ENCODE measurements at regions not wholly inside any gene's neighbourhood (a gene's known extent, or its start where the extent isn't known, plus 50 kb on each side); places are given as distances from the start of the nearest gene placed in this dataset.
"Not testable (repeated sequence)": the region's sequence is repeated elsewhere in the genome, so short reads cannot be mapped to it uniquely, and the experiment has no call there.

DNA sequence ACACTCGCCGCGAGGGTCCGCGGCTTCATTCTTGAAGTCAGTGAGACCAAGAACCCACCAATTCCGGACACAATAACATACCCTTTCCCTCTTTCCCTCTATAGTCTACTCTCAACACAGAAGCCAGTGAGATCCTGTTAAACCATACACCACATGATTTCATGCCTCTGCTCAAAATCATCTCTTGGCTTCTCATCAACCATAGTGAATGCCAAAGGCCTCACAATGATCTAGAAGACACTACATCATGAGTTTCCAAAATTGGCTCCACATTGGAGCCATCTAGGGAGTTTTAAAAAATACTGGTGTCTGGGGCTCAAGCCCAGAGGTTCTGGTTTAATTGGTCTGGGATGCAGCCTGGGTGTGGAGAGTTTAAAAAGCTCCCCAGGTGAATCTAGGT is 124.5 kb downstream of the EFNB1 start:
- no peak for DNase-seq (ENCODE audit: low read depth in 3 of 3, low spot score in 2 of 3)

DNA sequence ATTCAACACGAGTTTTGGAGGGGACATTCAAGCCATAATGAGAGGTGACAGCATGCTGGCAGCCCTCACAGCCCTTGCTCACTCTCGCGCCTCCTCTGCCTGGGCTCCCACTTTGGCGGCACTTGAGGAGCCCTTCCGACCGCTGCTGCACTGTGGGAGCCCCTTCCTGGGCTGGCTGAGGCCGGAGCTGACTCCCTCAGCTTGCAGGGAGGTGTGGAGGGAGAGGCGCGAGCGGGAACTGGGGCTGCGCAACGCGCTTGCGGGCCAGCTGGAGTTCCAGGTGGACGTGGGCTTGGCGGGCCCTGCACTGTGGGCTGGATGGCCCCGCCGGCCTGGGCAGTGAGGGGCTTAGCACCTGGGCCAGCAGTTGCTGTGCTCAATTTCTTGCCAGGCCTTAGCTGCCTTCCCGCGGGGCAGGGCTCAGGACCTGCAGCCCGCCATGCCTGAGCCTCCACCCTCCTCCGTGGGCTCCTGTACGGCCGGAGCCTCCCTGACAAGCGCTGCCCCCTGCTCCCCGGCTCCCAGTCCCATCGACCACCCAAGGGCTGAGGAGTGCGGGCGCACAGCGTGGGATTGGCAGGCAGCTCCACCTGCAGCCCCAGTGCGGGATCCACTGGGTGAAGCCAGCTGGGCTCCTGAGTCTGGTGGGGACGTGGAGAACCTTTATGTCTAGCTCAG is 123.3 kb downstream of the EFNB1 start:
- DNase-seq (ENCODE audit: low read depth in 3 of 3, low spot score in 2 of 3) = not testable (repeated sequence)

DNA sequence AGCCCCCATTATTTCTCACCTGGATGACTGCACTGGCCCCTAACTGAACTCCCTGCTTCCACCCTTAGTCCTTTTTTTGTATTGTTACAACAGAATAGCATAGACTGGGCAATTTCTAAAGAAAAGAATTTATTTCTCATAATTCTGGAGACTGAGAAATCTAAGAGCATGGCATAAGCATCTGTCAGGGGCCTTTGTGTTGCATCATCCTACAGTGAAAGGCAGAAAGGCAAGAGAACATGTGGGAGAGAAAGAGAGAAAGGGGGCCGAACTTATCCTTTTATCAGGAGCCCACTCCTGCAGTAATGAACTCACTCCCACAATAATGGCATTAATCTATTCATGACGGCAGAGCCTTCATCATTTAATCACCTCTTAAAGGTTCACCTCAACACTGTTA is 122.1 kb downstream of the EFNB1 start:
- DNase-seq (ENCODE audit: low read depth in 3 of 3, low spot score in 2 of 3) = no peak

DNA sequence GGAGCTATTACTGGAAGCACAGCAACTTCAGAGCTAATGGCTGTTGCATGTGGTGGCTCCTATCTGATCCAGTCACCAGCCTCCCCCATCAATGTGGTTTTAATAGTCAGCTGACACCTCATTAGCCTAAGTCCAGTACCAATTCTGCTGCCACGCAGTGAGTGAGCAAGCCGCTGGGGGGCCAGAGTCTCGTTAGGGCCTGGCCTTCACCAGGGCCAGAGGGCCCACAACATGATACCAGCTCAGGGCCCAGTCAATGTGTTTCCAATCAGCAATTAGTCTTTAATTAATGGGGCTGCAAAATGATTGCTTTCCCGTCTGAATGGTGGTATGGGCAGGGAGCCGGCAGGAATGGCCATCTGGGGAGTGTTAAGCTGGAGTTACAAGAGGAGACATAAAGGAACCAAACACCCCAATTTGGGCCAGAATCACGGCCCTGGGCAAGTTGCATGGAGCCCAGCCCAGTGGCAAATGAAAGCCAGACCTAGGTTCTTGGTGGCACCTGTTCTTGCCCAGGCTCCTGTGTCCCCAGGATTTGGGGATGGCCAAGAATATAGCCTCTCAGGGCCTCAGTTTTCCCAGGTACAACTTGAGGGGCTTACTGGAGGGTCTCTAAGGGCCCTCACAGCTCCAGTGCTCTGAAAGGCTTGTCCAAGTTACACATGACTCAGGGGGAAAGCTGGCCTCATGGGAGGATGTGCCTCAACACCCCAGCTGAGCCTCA is 119.2 kb downstream of the EFNB1 start:
- DNase-seq (ENCODE audit: low read depth in 3 of 3, low spot score in 2 of 3) = no peak

DNA sequence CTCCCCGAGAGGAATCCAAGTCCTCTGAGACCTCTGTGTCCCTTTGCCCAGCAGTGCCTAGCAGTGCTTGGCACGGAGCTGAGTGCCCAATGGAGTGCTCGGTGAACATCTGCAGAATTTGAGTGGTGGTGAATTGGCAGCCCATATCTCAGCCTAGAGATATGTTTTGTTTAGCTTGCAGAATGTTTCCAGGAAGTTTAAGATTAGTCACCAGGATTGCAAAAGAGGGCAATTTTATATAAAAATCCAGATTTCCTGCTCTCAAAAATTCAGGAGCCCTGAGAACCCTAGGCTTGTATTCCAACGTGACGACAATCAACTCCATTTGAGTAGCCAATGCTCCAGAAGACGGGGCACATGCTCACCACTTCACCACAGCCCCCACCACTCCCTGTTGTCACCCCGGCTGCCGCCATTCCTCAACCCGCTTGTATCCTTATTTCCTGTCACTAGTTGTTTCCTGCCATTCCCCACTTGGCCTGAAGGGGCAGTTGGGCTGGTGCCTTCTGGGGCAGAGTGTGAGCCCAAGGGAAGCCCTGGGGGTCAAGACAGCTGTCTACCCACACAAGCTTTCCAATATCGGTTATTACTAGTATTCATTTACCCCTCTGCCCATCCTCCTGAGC is 116.9 kb downstream of the EFNB1 start:
- no peak for DNase-seq (ENCODE audit: low read depth in 3 of 3, low spot score in 2 of 3)

DNA sequence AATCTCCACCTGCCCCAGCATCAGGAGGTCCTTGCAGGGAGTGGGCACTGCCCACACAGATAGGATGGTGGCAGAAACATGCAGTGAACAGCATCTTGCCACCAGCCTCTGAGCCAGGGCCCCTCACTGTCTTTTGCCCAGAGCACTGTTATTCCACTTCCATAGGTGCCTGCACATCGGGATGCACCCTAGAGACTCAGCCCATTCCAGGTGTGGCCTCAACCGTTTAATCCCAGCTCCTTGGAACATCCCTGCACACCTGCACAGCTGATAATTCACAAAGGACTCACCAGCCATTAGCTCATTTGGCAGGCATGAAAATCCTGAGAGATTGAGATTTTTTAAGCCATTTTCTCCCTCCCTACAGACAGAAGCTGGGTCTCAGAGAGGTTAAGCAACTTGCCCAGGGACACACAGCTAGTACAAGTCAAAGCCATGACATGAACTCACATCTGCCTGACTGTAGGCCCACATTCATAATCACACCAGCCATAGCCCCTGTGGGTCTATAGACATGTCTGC is 116.3 kb downstream of the EFNB1 start:
- DNase-seq (ENCODE audit: low read depth in 3 of 3, low spot score in 2 of 3) = no peak

DNA sequence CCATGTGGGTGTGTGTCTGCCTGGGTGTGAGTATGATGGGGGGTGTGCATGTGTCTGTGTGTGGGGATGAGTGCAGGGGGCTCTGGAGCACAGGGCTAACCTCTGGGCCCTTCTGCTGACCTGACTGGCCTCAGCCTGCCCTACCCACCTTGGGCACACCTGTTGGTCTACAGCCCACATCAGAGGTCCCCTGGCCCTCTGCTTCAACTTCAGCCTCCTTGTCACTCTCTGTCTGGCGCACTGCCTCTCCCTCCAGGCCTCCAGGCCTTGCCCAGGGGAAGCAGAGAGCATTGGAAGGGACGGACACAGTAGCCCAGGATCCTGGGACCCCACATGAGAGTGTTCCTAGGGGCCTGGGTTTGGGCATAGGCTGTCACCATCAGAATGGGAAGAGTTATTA is 115.4 kb downstream of the EFNB1 start:
- DNase-seq (ENCODE audit: low read depth in 3 of 3, low spot score in 2 of 3) = no peak

DNA sequence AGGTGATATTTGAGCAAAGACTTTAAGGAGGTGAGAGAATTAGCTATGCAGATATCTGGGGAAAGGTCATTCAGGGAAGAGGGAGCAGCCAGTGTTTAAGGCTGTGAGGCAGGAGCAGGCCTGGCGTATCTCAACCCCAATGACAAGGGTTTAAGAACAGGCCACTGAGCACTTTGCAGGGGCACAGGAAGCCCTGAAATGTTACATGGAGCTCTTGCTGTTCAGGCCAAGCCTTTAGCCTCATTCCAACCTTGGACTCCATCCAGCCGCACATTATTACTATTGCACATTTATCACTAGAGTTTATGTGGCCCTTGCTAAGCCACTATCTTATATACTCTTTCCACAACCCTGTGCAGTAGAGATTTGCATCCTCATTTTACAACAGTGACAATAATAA is 114.0 kb downstream of the EFNB1 start:
- DNase-seq (ENCODE audit: low read depth in 3 of 3, low spot score in 2 of 3) = no peak

DNA sequence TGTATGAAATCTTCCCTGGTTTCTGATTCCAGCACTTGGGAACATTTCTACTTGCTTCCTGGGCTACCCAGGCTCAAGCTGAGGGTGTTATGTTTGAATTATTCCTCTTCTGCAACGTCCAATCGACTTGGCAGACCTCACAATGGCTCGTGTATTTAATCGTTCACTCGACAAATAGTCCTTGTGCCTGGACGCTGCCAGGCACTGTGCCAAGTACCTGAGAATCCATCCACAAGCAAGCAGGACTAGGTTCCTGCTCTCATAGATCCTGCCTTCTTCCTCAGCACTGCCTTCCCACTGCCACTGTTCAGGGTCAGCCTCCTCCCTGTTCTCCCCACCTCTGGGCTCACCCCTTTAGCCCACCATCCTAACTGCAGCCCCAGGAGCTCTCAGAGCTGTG is 113.3 kb downstream of the EFNB1 start:
- DNase-seq (ENCODE audit: low read depth in 3 of 3, low spot score in 2 of 3) = no peak

DNA sequence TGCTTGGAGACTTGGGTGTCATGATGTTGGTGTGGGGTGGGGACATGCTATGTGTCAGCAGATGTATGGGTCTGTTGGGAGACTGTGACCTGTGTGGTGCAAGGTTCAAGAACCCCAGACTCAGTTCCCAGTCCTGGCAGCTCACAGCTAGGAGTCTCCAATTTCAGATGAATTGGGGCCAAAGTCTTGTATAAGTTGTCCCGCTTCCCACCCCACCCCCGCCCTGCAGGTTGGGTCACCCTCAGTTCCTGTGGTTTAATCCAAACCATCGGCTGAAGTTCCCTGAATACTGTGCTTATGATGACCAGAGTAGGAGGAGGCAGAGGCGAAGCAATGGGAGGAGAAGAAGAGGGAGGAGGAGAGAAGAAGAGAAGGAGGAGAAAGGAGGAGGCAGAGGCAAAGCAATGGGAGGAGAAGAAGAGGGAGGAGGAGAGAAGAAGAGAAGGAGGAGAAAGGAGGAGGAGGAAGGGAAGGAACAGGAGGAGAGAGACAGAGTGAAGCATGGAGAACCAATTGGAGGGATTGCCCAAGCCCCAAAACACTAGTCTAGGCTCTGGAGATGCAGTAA is 112.6 kb downstream of the EFNB1 start:
- DNase-seq (ENCODE audit: low read depth in 3 of 3, low spot score in 2 of 3) = no peak

DNA sequence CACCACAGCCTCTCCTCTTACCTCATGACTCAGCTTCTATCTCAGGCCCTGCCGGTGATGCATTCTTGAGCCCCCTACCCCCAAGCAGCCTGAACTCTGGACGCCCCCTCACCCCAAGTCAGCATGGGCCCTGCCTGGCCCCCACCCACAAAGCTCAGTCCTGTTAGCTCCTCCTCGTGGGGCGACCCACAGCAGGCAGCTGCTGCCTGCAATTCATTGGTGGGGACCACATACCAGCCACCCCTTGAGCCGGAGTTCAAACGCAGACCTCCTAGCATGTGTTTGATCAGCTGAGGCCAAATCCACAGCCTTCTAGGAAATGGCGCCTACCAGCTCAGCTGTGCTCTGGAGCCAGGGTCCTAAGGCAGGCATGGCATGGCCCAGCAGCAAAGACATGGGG is 111.8 kb downstream of the EFNB1 start:
- DNase-seq (ENCODE audit: low read depth in 3 of 3, low spot score in 2 of 3) = no peak

DNA sequence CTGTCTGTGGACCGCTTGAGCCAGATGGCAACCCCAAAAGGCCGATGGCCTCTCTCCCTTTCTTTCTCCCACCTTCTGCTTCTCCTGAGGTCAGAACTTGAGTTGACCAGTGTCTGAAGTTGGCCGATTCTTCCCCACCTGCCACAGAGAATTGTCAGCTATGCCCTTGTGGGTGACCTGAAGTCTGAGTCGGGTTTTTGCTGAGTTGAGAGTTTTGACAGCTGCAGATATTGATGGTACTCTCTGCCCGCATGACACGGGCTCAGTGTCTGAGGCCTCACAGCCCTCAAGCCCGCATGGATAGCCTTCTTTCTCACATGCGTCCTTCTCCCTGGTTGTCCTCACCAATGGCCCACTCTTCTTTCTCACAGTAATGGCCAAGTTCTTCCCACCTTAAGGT is 111.0 kb downstream of the EFNB1 start:
- DNase-seq (ENCODE audit: low read depth in 3 of 3, low spot score in 2 of 3) = no peak

DNA sequence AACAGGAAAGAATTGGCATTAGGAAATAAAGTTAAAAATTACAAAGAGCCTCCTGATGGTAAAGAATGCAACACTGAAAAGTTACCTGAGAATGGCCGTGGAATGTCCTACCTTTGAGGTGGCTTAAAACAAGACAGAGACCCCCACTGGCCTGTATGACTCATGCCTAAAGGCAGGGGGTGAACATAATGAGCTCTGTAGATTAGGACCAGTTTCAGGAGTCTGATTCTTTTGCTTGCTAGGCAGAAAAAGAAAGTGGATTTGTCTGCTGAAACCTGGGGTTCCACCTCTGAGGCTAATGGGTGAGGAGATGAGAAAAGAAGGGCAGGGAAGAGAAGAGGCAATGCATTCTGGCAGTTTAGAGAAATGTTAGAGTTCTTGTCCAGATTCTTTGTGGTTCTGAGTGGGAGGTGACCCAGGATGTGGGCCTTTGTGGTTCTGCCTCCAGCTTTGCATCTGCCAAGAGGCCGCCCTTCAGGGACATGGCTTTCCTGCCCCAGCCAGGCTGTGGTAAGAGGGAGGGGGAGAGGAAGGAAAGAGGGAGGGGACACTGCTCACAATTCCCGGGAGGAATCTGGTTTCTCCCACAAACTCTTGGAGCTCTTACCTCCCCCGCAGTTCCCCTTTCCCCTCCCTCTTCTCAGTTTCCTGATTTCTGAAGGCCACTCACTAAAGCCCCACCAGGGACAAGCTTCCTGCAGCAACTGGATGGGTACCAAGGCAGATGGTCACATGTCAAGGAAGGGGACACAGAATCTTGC is 109.6 kb downstream of the EFNB1 start:
- no peak for DNase-seq (ENCODE audit: low read depth in 3 of 3, low spot score in 2 of 3)

DNA sequence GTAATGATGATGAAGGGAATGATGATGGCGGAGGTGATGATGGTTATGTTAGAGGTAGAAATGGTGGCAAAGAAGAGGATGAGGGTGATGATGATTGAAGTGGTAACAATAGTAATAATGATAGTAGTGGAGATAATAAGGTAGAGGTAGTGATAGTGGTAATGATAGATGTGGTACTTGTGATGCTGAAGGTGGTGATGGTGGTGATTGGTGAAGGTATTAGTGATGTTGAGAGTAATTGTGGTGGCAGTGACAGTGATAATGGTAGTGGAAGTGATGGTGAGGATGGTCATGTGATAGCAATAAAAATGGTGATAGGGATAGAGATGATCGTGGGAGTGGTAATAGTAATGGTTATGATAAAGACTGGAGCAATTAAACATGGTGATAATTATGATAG is 108.8 kb downstream of the EFNB1 start:
- DNase-seq (ENCODE audit: low read depth in 3 of 3, low spot score in 2 of 3) = no peak

DNA sequence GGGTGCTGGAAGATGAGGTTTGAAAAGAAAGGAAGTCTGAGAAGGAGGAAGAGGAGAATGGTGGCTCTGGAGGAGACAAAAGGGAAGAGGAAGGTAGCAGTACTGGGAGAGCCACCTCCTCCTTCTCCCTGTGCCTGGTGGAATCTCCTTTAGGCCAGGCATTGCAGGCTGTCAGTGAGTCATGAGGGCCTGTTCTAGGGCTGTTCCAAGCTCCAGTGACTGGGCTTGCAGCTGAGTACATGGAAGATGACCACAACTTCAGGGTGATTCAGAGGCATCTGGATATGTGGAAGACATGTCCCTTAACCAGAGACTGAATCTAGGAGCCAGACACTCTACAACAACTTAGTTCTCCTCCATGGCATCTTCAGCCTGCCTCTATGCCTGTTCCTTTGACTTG is 107.8 kb downstream of the EFNB1 start:
- DNase-seq (ENCODE audit: low read depth in 3 of 3, low spot score in 2 of 3) = no peak

DNA sequence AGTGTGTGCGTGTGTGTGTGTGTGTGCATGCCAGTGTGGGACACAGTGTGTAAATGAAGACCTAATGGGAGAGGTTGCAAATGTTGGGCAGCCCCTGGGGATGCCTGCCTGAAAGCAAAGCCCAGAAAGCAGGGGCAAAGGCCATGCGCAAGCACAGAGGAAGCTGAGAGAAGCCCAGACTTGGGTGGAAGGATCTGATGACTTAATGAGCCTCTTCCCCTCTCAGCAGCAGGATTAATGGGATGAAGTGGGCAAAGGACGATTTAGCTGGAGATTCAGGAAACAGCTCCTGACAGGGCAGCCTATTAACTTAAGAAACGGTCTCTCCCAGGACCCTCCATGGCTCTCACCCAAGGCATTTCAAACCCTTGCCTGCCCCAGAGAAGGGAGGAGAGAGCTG is 107.3 kb downstream of the EFNB1 start:
- DNase-seq (ENCODE audit: low read depth in 3 of 3, low spot score in 2 of 3) = no peak

DNA sequence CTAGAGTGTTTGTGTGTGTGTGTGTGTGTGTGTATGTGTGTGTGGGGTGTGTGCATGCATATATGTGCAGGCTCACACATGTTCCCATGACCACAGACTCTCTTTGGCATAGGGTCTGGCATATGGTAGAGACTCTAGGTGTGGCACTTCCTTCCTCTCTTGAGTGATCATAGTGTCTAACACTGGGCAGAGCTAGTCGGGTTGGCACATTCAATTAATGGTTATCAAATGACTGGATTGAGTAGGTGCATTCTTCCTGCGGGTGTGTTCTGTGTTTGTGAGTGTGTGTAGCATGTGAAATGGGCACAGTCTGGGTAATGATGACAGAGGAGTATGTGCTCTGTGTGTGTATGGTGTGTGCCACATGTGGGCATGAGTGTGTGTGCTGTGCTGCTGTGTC is 106.5 kb downstream of the EFNB1 start:
- no peak for DNase-seq (ENCODE audit: low read depth in 3 of 3, low spot score in 2 of 3)

DNA sequence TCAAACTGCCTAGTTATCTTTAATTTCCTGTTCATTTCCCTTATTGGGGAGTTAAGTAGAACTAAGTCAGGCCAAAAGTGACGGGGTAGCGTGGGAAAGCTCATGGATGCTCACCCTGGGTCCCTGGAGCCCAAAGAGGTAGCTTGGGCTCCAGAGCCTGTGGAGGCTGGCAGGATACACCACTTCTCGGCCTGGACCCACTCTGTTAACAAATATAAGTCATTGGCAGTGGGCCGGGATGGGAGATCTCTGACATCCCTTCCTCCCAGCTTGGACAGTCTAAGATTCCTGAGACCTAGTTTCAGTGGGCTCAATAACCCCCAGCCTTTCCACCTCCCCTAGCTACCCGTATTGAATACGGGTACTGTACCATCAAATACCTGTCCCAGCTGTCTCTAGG is 106.1 kb downstream of the EFNB1 start:
- no peak for DNase-seq (ENCODE audit: low read depth in 3 of 3, low spot score in 2 of 3)

DNA sequence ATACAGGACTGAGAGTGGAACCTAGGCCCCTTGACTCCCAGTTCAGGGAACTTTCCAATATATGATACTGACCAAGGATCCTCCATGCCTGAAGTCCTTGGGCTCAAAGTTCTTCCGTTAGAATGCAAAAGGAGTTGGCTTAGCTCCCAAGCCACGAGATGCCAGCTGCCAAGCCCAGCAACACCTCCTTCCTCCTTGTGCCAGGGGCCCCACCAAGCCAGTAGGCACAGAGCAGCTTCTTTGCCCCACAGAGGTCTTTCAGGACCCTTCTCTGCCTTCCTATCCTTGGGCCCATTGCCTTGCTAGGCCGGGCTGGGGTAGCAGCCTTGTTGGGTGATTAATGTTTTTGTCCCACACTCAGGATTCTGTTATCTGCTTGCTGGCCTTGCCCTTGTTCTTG is 105.6 kb downstream of the EFNB1 start:
- no peak for DNase-seq (ENCODE audit: low read depth in 3 of 3, low spot score in 2 of 3)

DNA sequence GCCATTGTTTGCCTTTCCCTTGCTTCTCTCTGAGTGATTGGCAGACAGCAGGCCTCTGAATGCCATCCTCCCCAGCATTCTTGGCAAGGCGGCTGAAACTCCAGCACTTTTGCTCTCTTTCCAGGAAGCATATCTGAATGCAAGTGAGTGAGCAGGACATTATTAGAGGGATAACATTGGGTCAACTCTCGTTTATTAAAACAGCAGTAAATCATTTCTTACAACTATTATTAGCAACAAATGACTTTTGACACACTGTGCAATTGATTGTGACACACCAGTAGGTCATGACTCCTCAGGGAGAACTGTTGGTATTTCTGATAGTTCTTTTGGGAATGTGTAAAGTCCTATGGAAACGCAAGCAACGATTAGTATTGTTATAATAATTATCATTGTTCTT is 103.8 kb downstream of the EFNB1 start:
- DNase-seq (ENCODE audit: low read depth in 3 of 3, low spot score in 2 of 3) = no peak

DNA sequence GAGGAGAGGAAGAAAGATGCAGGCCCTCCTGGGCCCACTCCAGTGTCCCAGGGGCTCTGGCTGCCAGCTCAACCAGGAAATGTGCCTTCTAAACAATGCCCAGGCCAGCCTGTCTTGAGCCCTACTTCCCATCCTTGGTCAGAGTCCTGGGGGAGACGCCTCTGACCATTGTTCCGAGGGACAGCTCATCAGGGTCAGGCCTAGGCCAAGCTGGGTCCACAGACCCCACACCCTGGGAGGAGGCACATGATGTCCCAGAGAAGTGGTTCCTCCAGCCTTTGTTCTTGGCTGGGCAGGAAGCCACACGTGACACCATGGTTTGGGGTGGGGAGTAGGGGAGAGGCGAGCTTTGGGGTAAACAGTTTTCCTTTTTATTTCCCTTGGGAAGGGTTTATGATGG is 102.5 kb downstream of the EFNB1 start:
- no peak for DNase-seq (ENCODE audit: low read depth in 3 of 3, low spot score in 2 of 3)
